ENCODE measurements at regions not wholly inside any gene's neighbourhood (a gene's known extent, or its start where the extent isn't known, plus 50 kb on each side); places are given as distances from the start of the nearest gene placed in this dataset.

DNA sequence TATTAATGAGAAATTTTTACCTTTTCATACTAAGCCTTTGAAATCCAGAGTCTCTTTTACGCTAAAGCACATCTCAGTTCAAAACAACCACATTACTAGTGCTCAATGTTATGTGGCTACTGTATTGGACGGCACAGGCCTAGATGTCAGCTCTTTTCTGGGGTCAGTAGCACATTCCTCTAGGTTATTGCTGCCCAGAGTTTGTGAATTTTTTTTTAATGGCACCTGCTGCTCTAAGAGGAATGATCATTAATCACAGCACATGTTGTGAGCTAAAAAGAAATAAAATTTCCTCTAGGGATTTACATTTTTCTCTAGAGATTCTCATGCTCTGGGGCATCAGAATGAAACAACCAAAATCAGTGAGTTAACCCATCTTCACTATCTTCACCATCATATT is 436.8 kb upstream of the THBS1 start:
- H3K4me3 ChIP-seq (ENCODE audit: control insufficient read depth, low read depth, low read length): no peak overlapping the region
- DNase-seq (ENCODE audit: low read depth): no peak
- no peak for TF ChIP-seq CTCF (conservative IDR thresholded peaks at IDR 0.05; ENCODE audit: control insufficient read depth, insufficient read depth, low read depth, low read length)

- H3K4me3 ChIP-seq (ENCODE audit: control insufficient read depth, low read depth, low read length): no peak overlapping the region
- peak; percentile 48 for DNase-seq (ENCODE audit: low read depth)
- TF ChIP-seq CTCF (conservative IDR thresholded peaks at IDR 0.05; ENCODE audit: control insufficient read depth, insufficient read depth, low read depth, low read length): no peak
Measured at GRCh38 chr15:39144613-39145499, 436.0 kb upstream of the THBS1 start.

DNA sequence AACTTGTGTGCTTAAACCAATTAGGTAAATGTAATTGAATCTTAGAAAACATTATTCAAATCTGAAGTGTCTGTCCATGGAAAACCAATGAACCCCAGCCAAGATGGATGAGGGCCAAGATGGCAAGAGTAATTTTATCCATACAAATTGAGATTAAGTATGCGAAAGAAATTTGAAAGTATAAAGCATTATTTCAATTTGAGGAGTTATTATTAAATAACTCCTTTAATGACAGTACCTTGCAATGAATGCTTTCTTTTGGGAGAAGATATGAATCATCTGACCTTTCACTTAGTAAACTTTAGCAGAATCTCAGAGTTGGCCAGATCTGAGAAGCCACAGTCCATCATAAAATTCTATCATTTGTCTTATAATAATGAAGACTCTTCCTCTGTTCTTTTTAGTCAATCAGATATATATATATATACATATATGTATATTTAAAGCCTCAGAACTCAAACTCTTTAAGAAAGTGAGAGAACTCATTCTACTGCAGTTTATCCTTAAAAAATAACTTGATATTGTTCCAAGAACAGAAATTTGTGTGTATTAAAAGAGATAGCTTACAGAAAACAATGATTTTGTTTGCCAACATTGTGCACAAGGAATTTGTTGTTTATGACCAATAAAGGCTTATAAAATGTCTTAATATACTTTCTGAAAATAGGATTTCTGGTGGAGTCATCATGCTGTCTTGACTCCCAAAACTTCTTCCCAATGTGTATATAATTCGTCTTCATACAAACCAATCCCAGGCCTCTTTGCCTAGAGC is 434.8 kb upstream of the THBS1 start:
- no peak overlapping the region for H3K4me3 ChIP-seq (ENCODE audit: control insufficient read depth, low read depth, low read length)
- no peak for TF ChIP-seq CTCF (conservative IDR thresholded peaks at IDR 0.05; ENCODE audit: control insufficient read depth, insufficient read depth, low read depth, low read length)
- DNase-seq (ENCODE audit: low read depth): peak; percentile 60

- H3K4me3 ChIP-seq (ENCODE audit: control insufficient read depth, low read depth, low read length): no peak overlapping the region
- TF ChIP-seq CTCF (conservative IDR thresholded peaks at IDR 0.05; ENCODE audit: control insufficient read depth, insufficient read depth, low read depth, low read length): no peak
Measured at GRCh38 chr15:39149636-39150150, 431.2 kb upstream of the THBS1 start.

DNA sequence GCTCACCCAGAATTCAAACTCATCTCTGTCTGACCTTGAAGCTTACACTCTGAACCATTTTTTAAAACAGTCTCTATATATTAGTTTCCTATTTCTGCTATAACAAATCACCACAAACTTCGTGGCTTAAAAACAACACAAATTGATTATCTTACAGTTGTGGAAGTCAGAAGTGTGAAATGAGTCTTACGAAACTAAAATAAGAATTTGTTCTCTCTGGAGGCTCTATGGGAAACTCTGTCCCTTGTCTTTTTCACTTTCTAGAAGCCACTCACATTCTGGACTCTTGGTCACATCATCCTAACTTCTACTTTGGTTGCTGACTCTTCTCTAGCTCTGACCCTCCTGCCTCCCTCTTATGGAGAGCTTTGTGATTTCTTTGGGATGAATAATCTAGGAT is 429.3 kb upstream of the THBS1 start:
- no peak for TF ChIP-seq CTCF (conservative IDR thresholded peaks at IDR 0.05; ENCODE audit: control insufficient read depth, insufficient read depth, low read depth, low read length)
- DNase-seq (ENCODE audit: low read depth): no peak
- H3K4me3 ChIP-seq (ENCODE audit: control insufficient read depth, low read depth, low read length): no peak overlapping the region

More at GRCh38 chr15:39149636-39150150, 431.2 kb upstream of the THBS1 start:
- no peak for DNase-seq (ENCODE audit: low read depth)

- H3K4me3 ChIP-seq (ENCODE audit: control insufficient read depth, low read depth, low read length): no peak overlapping the region
- DNase-seq (ENCODE audit: low read depth): no peak
- no peak for TF ChIP-seq CTCF (conservative IDR thresholded peaks at IDR 0.05; ENCODE audit: control insufficient read depth, insufficient read depth, low read depth, low read length)
Measured at GRCh38 chr15:39153058-39153714, 427.7 kb upstream of the THBS1 start.
